SK-N-SH (cell line): ENCODE measurements at regions not wholly inside any gene's neighbourhood (a gene's known extent, or its start where the extent isn't known, plus 50 kb on each side); places are given as distances from the start of the nearest gene placed in this dataset.

ENCODE experiments used
- CTCF ChIA-PET: fragments of 300-600, 350-600 bp; formaldehyde crosslinking; extraction: SDS; loops from one replicate; lab custom pipeline; 2021; lab: Yijun Ruan, JAX
- POLR2A ChIA-PET: fragments of 350-600 bp; sonication (Branson Sonifier 250); formaldehyde crosslinking; extraction: SDS; loops from one replicate; lab custom pipeline; 2020; ENCODE audit warnings: antibody characterized with exemption, inconsistent platforms; lab: Yijun Ruan, JAX
- DNase-seq: peaks from one replicate; pipeline ENCODE4 v3.0.0; 2012
- H2AFZ ChIP-seq: fragments of 200-600 bp; sonication (generic); 2 replicates; pipeline ENCODE4 v1.8.1; 2016; ENCODE audit warnings: antibody characterized with exemption, mild to moderate bottlenecking, low read depth
- H3F3A ChIP-seq: fragments of 200-600 bp; sonication (generic); replicated peaks from 2 replicates; pipeline ENCODE3; 2016; ENCODE audit warnings: antibody characterized with exemption, mild to moderate bottlenecking; ENCODE audit not compliant: insufficient read depth
- H3K27ac ChIP-seq, 2 experiments: fragments of 200-500 bp in 1 of 2; fragments of 200-600 bp in 1 of 2; sonication (Bioruptor generic) in 1 of 2; sonication (generic), shearing (Covaris generic) in 1 of 2; 2 replicates each; pipeline versions ENCODE4 v1.5.1 to v1.6.1; 2014 to 2016; ENCODE audit warnings: low read depth in 2 of 2, inconsistent platforms in 1 of 2, low read length in 1 of 2, mild to moderate bottlenecking in 1 of 2, mixed read lengths in 1 of 2
- H3K27me3 ChIP-seq: fragments of 200-600 bp; sonication (generic), shearing (Covaris generic); 2 replicates; pipeline ENCODE4 v1.6.1; 2016; ENCODE audit warnings: mixed run types; ENCODE audit not compliant: insufficient read depth
- H3K36me3 ChIP-seq, 2 experiments: fragments of 200-500 bp in 1 of 2; fragments of 200-600 bp in 1 of 2; sonication (Bioruptor generic) in 1 of 2; sonication (generic) in 1 of 2; replicated peaks in 1 of 2; 2 replicates each; pipeline versions ENCODE3 to v1.5.1; 2014 to 2016; ENCODE audit warnings: low read length in 1 of 2, mild to moderate bottlenecking in 1 of 2; ENCODE audit not compliant: insufficient read depth in 2 of 2, control insufficient read depth in 1 of 2
- H3K4me1 ChIP-seq, 2 experiments: fragments of 200-500 bp in 1 of 2; fragments of 200-600 bp in 1 of 2; sonication (Bioruptor generic) in 1 of 2; sonication (generic), shearing (Covaris generic) in 1 of 2; 2 replicates each; pipeline versions ENCODE4 v1.5.1 to v1.6.1; 2014 to 2016; ENCODE audit warnings: low read depth in 1 of 2, low read length in 1 of 2, mixed run types in 1 of 2; ENCODE audit not compliant: insufficient read depth in 2 of 2, control insufficient read depth in 1 of 2
- H3K4me2 ChIP-seq: fragments of 200-600 bp; sonication (generic), shearing (Covaris generic); 2 replicates; pipeline ENCODE4 v1.6.1; 2017; ENCODE audit warnings: mixed run types
- H3K4me3 ChIP-seq, 2 experiments: fragments of 200-500 bp in 1 of 2; fragments of 200-600 bp in 1 of 2; sonication (Bioruptor generic) in 1 of 2; sonication (generic), shearing (Covaris generic) in 1 of 2; 2 replicates each; pipeline versions ENCODE4 v1.5.1 to v1.8.1; 2014 to 2016; ENCODE audit warnings: low read depth in 2 of 2, inconsistent platforms in 1 of 2, low read length in 1 of 2, mild to moderate bottlenecking in 1 of 2, mixed read lengths in 1 of 2, moderate library complexity in 1 of 2
- H3K79me2 ChIP-seq: fragments of 200-600 bp; sonication (generic); 2 replicates; pipeline ENCODE4 v1.8.1; 2017; ENCODE audit warnings: mild to moderate bottlenecking; ENCODE audit not compliant: insufficient read depth
- H3K9ac ChIP-seq: fragments of 200-600 bp; sonication (generic); 2 replicates; pipeline ENCODE4 v1.6.1; 2017; ENCODE audit warnings: mixed run types
- H3K9me2 ChIP-seq: fragments of 200-600 bp; sonication (generic); 2 replicates; pipeline ENCODE4 v1.6.1; 2017; ENCODE audit warnings: mixed run types
- H3K9me3 ChIP-seq: fragments of 200-600 bp; sonication (generic); 2 replicates; pipeline ENCODE4 v1.6.1; 2017; ENCODE audit warnings: mixed run types, mild to moderate bottlenecking, moderate library complexity
- H4K20me1 ChIP-seq: fragments of 200-600 bp; sonication (generic); 2 replicates; pipeline ENCODE4 v1.6.1; 2017; ENCODE audit warnings: mild to moderate bottlenecking, mixed run types; ENCODE audit not compliant: insufficient read depth
- CHD2 ChIP-seq: fragments of 150-350 bp; IDR thresholded peaks from 2 replicates; pipeline ENCODE4 v1.6.1; 2018; ENCODE audit warnings: low read length; ENCODE audit not compliant: partially characterized antibody
- FOXJ3 ChIP-seq: sonication (generic); formaldehyde crosslinking; IDR thresholded peaks from 2 replicates; pipeline ENCODE4 v1.5.1; 2020; ENCODE audit warnings: mild to moderate bottlenecking, missing genetic modification reagents
- FOXM1 ChIP-seq: IDR thresholded peaks from 2 replicates; pipeline ENCODE4 v1.4.0; 2012; ENCODE audit warnings: low read depth, mild to moderate bottlenecking
- GABPA ChIP-seq: IDR thresholded peaks from 2 replicates; pipeline ENCODE4 v1.4.0; 2012; ENCODE audit warnings: low read depth, mild to moderate bottlenecking
- GATA2 ChIP-seq: sonication (generic); formaldehyde crosslinking; IDR thresholded peaks from 2 replicates; pipeline ENCODE4 v1.5.0; 2020; ENCODE audit warnings: mild to moderate bottlenecking, missing genetic modification reagents
- JUND ChIP-seq: IDR thresholded peaks from 2 replicates; pipeline ENCODE4 v1.4.0; 2012
- MXI1 ChIP-seq: IDR thresholded peaks from 2 replicates; pipeline ENCODE4 v1.6.1; 2012; ENCODE audit warnings: mild to moderate bottlenecking, low read depth, low read length, improper control_type of control experiment
- NFIC ChIP-seq: IDR thresholded peaks from 2 replicates; pipeline ENCODE4 v1.4.0; 2012; ENCODE audit warnings: borderline replicate concordance
- NRF1 ChIP-seq: IDR thresholded peaks from 2 replicates; pipeline ENCODE4 v1.6.1; 2012; ENCODE audit warnings: low read depth, mild to moderate bottlenecking, low read length
- POLR2AphosphoS5 ChIP-seq: IDR thresholded peaks from 2 replicates; pipeline ENCODE4 v1.6.1; 2012; ENCODE audit warnings: low read depth, low read length
- RCOR1 ChIP-seq: fragments of 150-350 bp; IDR thresholded peaks from 2 replicates; pipeline ENCODE4 v1.6.1; 2017; ENCODE audit warnings: antibody characterized with exemption, low read length
- REST ChIP-seq: IDR thresholded peaks from 2 replicates; pipeline ENCODE4 v1.6.1; 2012; ENCODE audit warnings: mild to moderate bottlenecking, low read depth, low read length, moderate library complexity
- RXRA ChIP-seq: IDR thresholded peaks from 2 replicates; pipeline ENCODE4 v1.4.0; 2012; ENCODE audit warnings: low read depth, mild to moderate bottlenecking, borderline replicate concordance
- SIN3A ChIP-seq: IDR thresholded peaks from 2 replicates; pipeline ENCODE4 v1.6.1; 2012; ENCODE audit warnings: low read depth, mild to moderate bottlenecking, low read length, moderate library complexity, borderline replicate concordance
- TAF1 ChIP-seq: IDR thresholded peaks from 2 replicates; pipeline ENCODE4 v1.6.1; 2012; ENCODE audit warnings: low read depth, mild to moderate bottlenecking, low read length, moderate library complexity, borderline replicate concordance
- TEAD4 ChIP-seq: IDR thresholded peaks from 2 replicates; pipeline ENCODE4 v1.4.0; 2012; ENCODE audit warnings: mild to moderate bottlenecking, borderline replicate concordance; ENCODE audit not compliant: insufficient read depth
- USF1 ChIP-seq: IDR thresholded peaks from 2 replicates; pipeline ENCODE4 v1.4.0; 2012; ENCODE audit warnings: low read depth, borderline replicate concordance
- WGBS: methylation state at CpG from one replicate; pipeline ENCODE4 v1.1.6; 2017; ENCODE audit warnings: low lambda C conversion rate; 5-methylcytosine and 5-hydroxymethylcytosine counted together

DNA sequence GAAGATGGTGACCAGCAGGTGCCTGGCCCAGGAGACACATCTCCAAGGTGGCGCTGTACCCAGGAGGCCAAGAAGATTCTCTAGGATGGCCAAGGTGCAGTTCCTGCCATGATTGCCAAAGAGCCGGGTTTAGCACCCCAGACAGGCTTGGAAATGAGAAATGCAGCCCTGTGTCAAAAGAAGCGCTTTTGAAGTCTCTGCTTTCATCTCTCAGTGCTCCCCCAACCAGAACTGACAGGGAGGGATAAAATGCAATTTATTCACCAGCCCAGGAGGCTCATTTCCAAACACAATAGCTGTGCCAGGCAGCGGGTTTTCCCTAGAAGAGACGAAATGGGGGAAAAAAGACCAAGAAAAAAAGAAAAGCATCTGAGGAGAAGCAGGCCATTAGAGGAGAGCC is 195.9 kb upstream of the NCAM1 start (continued):
- TF ChIP-seq RXRA, result no peak

- ChIA-PET POLR2A (no interaction called here), CTCF (interaction anchor here (0.7 to 1.0 kb wide), 2 partner anchors 20 to 181 kb away, joined by 3 read pairs; no protein-coding TSS in a partner anchor)
- no peaks in the 10 kb centered on the region for H3F3A ChIP-seq
- peaks cover 0 to 12% of the 10 kb centered on the region in 2 experiments; a peak in 2 of 4 replicates for H3K4me1 ChIP-seq
- no peak overlapping the region for H3K9ac ChIP-seq
- H4K20me1 ChIP-seq, result no peaks in the 10 kb centered on the region
- H3K27ac ChIP-seq, result peak overlapping the region in 1 of 2 experiments; percentile 14; a peak in 2 of 4 replicates
- no peaks in the 10 kb centered on the region for H3K9me2 ChIP-seq
- H3K79me2 ChIP-seq, result no peaks in the 10 kb centered on the region
- TF ChIP-seq RCOR1, result peak; percentile 71; the same call in 1 of the 2 replicates
- TF ChIP-seq CHD2, result peak; percentile 22
- no peak for TF ChIP-seq TEAD4
- no peak for TF ChIP-seq NRF1
- peak; percentile 8; the same call in 1 of the 2 replicates for TF ChIP-seq GATA2 (CRISPR knock-in tag)
- no peaks in the 10 kb centered on the region for H3K27me3 ChIP-seq
- peak; percentile 28 for DNase-seq
- WGBS, result 63% methylated on average over 4 of the region's 5 CpGs
- H3K9me3 ChIP-seq, result no peaks in the 10 kb centered on the region
- H2AFZ ChIP-seq, result no peak overlapping the region
- H3K36me3 ChIP-seq, result no peaks in the 10 kb centered on the region
- no peak overlapping the region for H3K4me2 ChIP-seq
- H3K4me3 ChIP-seq, result no peak overlapping the region
Observed at GRCh38 chr11:112769170-112769569, 192.1 kb upstream of the NCAM1 start.

DNA sequence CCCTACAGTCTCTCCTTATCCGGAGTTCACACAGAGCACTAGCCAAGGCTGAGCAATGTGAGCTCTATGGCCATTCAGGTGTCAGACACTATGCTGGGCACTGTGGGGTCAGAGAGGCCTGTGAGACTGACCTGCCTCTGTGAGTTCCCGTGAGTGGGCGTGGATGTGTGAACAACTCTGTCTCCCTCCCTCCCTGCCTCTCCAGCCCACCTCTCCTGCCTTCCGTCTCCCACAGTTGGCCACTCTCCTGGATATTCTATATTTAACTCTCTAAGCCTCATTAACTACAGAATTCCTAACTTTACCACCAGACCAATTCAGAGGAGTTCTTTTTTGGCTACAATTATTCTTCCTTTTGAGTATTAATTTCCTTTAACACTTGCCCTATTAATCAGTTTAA is 191.6 kb upstream of the NCAM1 start:
- no peaks in the 10 kb centered on the region for H3K27me3 ChIP-seq
- H3K9ac ChIP-seq, result no peak overlapping the region
- DNase-seq, result no peak
- peaks cover 0 to 12% of the 10 kb centered on the region in 2 experiments; a peak in 2 of 4 replicates for H3K4me1 ChIP-seq
- CTCF ChIA-PET, result no interaction called here
- no peaks in the 10 kb centered on the region for H3K9me3 ChIP-seq
- no peaks in the 10 kb centered on the region for H3K9me2 ChIP-seq
- H4K20me1 ChIP-seq, result no peaks in the 10 kb centered on the region
- no peak overlapping the region for H3K4me3 ChIP-seq
- no peak overlapping the region for H3K4me2 ChIP-seq
- H3F3A ChIP-seq, result no peaks in the 10 kb centered on the region
- 67% methylated on average over 4 of the region's 4 CpGs for WGBS
- no peak overlapping the region for H3K27ac ChIP-seq
- no peak for TF ChIP-seq SIN3A
- TF ChIP-seq, all 33 proteins: peak for 0
- Histone ChIP-seq H2AFZ (no peak overlapping the region), H3K79me2 (no peaks in the 10 kb centered on the region), H3K36me3 (no peaks in the 10 kb centered on the region)
- POLR2A ChIA-PET, result no interaction called here

GRCh38 chr11:112770033-112770432 is 191.2 kb upstream of the NCAM1 start:
- DNase-seq, result no peak
- no peak overlapping the region for H3K4me3 ChIP-seq
- H3K4me1 ChIP-seq, result peaks cover 0 to 12% of the 10 kb centered on the region in 2 experiments; a peak in 2 of 4 replicates
- H3K79me2 ChIP-seq, result no peaks in the 10 kb centered on the region
- H4K20me1 ChIP-seq, result no peaks in the 10 kb centered on the region
- no peaks in the 10 kb centered on the region for H3K9me2 ChIP-seq
- no peak overlapping the region for H2AFZ ChIP-seq
- ChIA-PET CTCF (interaction anchor here (0.8 kb wide), 1 partner anchor 10 kb away, joined by 3 read pairs; no protein-coding TSS in a partner anchor), POLR2A (no interaction called here)
- H3K27ac ChIP-seq, result no peak overlapping the region
- no peak for TF ChIP-seq MXI1
- no peak for TF ChIP-seq GABPA
- TF ChIP-seq FOXJ3 (CRISPR knock-in tag), result no peak
- no peak for TF ChIP-seq NRF1
- no peak for TF ChIP-seq RXRA
- TF ChIP-seq TAF1, result no peak
- TF ChIP-seq POLR2AphosphoS5, result no peak
- TF ChIP-seq FOXM1, result no peak
- TF ChIP-seq CHD2, result no peak
- TF ChIP-seq REST, result no peak
- TF ChIP-seq USF1, result no peak
- no peak for TF ChIP-seq NFIC
- no peak for TF ChIP-seq JUND
- TF ChIP-seq, all 33 proteins: peak for 0
- WGBS, result 70% methylated on average over 5 of the region's 5 CpGs
- H3K9me3 ChIP-seq, result no peaks in the 10 kb centered on the region
- no peaks in the 10 kb centered on the region for H3F3A ChIP-seq
- no peak overlapping the region for H3K4me2 ChIP-seq
- no peaks in the 10 kb centered on the region for H3K36me3 ChIP-seq
- H3K27me3 ChIP-seq, result no peaks in the 10 kb centered on the region
- no peak overlapping the region for H3K9ac ChIP-seq
